Endothelial cell (in vitro differentiated cells): ENCODE measurements at regions not wholly inside any gene's neighbourhood (a gene's known extent, or its start where the extent isn't known, plus 50 kb on each side); places are given as distances from the start of the nearest gene placed in this dataset.

Experiments used
- DNase-seq: peaks from one replicate; pipeline ENCODE4 v3.0.0; 2021; ENCODE audit warnings: low spot score
- H3K27ac Mint-ChIP-seq: one replicate; pipeline ENCODE4 v1.8.0; 2021; ENCODE audit warnings: mixed read lengths, inconsistent platforms; ENCODE audit not compliant: unreplicated experiment
- H3K27me3 Mint-ChIP-seq: one replicate; pipeline ENCODE4 v1.8.0; 2021; ENCODE audit warnings: mild to moderate bottlenecking, moderate library complexity, mixed read lengths, inconsistent platforms; ENCODE audit not compliant: unreplicated experiment
- H3K36me3 Mint-ChIP-seq: one replicate; pipeline ENCODE4 v1.8.0; 2021; ENCODE audit warnings: mild to moderate bottlenecking, low read depth, mixed read lengths, inconsistent platforms; ENCODE audit not compliant: unreplicated experiment
- H3K4me1 Mint-ChIP-seq: one replicate; pipeline ENCODE4 v1.8.0; 2021; ENCODE audit warnings: mild to moderate bottlenecking, mixed read lengths, inconsistent platforms; ENCODE audit not compliant: unreplicated experiment
- H3K4me3 Mint-ChIP-seq: one replicate; pipeline ENCODE4 v1.8.0; 2021; ENCODE audit warnings: mild to moderate bottlenecking, mixed read lengths, inconsistent platforms; ENCODE audit not compliant: unreplicated experiment
- H3K9me3 Mint-ChIP-seq: one replicate; pipeline ENCODE4 v1.8.0; 2021; ENCODE audit warnings: mixed read lengths, inconsistent platforms; ENCODE audit not compliant: unreplicated experiment
- CTCF ChIP-seq: fragments of 200-600 bp; sonication (generic); IDR thresholded peaks from one replicate; pipeline ENCODE4 v1.5.0; 2021; ENCODE audit warnings: antibody characterized with exemption; ENCODE audit not compliant: unreplicated experiment

- DNase-seq = no peak
- Mint-ChIP-seq H3K36me3 (no peaks in the 10 kb centered on the region), H3K27ac (no peak overlapping the region), H3K27me3 (no peaks in the 10 kb centered on the region), H3K4me3 (no peak overlapping the region), H3K4me1 (no peaks in the 10 kb centered on the region), H3K9me3 (no peaks in the 10 kb centered on the region)
- no peak for TF ChIP-seq CTCF
Measured at GRCh38 chr3:104805508-104805907, 561.2 kb upstream of the ALCAM start.

GRCh38 chr3:104810896-104811295, 555.8 kb upstream of the ALCAM start:
- no peak for DNase-seq
- Mint-ChIP-seq H3K9me3 (no peaks in the 10 kb centered on the region), H3K27me3 (no peaks in the 10 kb centered on the region), H3K4me1 (no peaks in the 10 kb centered on the region), H3K4me3 (no peak overlapping the region), H3K36me3 (no peaks in the 10 kb centered on the region), H3K27ac (no peak overlapping the region)
- TF ChIP-seq CTCF = no peak

GRCh38 chr3:104816008-104816407, 550.7 kb upstream of the ALCAM start:
- peaks cover under 1% of the 10 kb centered on the region for H3K9me3 Mint-ChIP-seq
- H3K4me1 Mint-ChIP-seq = no peaks in the 10 kb centered on the region
- H3K27me3 Mint-ChIP-seq = no peaks in the 10 kb centered on the region
- no peak for DNase-seq
- H3K4me3 Mint-ChIP-seq = no peak overlapping the region
- H3K27ac Mint-ChIP-seq = no peak overlapping the region
- peaks cover 4% of the 10 kb centered on the region for H3K36me3 Mint-ChIP-seq
- no peak for TF ChIP-seq CTCF

GRCh38 chr3:104816716-104817115, 550.0 kb upstream of the ALCAM start:
- no peak for TF ChIP-seq CTCF
- no peak overlapping the region for H3K27ac Mint-ChIP-seq
- H3K4me1 Mint-ChIP-seq = no peaks in the 10 kb centered on the region
- peaks cover 4% of the 10 kb centered on the region for H3K36me3 Mint-ChIP-seq
- no peaks in the 10 kb centered on the region for H3K27me3 Mint-ChIP-seq
- H3K9me3 Mint-ChIP-seq = peaks cover 5% of the 10 kb centered on the region
- DNase-seq = no peak
- no peak overlapping the region for H3K4me3 Mint-ChIP-seq

- no peak overlapping the region for H3K27ac Mint-ChIP-seq
- no peak for TF ChIP-seq CTCF
- no peak for DNase-seq
- H3K27me3 Mint-ChIP-seq = no peaks in the 10 kb centered on the region
- no peaks in the 10 kb centered on the region for H3K4me1 Mint-ChIP-seq
- H3K9me3 Mint-ChIP-seq = peaks cover 5% of the 10 kb centered on the region
- H3K4me3 Mint-ChIP-seq = no peak overlapping the region
- H3K36me3 Mint-ChIP-seq = peaks cover 4% of the 10 kb centered on the region
Measured at GRCh38 chr3:104819333-104819732, 547.4 kb upstream of the ALCAM start.
